Fibroblast of peridontal ligament (primary cell): ENCODE measurements at regions not wholly inside any gene's neighbourhood (a gene's known extent, or its start where the extent isn't known, plus 50 kb on each side); places are given as distances from the start of the nearest gene placed in this dataset.

Source experiments
- DNase-seq: peaks from one replicate; pipeline ENCODE4 v3.0.0-alpha.2; 2010; ENCODE audit errors: extremely low read depth

- no peak for DNase-seq
Observed at GRCh38 chr2:163459986-163460385, 275.8 kb downstream of the FIGN start.

- DNase-seq, result no peak
Observed at GRCh38 chr2:163456953-163457743, 278.7 kb downstream of the FIGN start.

- no peak for DNase-seq
Observed at GRCh38 chr2:163455815-163456214, 280.0 kb downstream of the FIGN start.

GRCh38 chr2:163453920-163454319, 281.9 kb downstream of the FIGN start:
- DNase-seq, result no peak

GRCh38 chr2:163441603-163442002, 294.2 kb downstream of the FIGN start:
- DNase-seq, result no peak

- DNase-seq, result no peak
Observed at GRCh38 chr2:163436963-163437362, 298.8 kb downstream of the FIGN start.

GRCh38 chr2:163428187-163428586, 307.6 kb downstream of the FIGN start:
- DNase-seq, result no peak

GRCh38 chr2:163420604-163421003, 315.2 kb downstream of the FIGN start:
- no peak for DNase-seq

GRCh38 chr2:163419000-163419830, 316.6 kb downstream of the FIGN start:
- DNase-seq, result peak; percentile 61

GRCh38 chr2:163417596-163418337, 318.0 kb downstream of the FIGN start:
- no peak for DNase-seq

- DNase-seq, result no peak
Observed at GRCh38 chr2:163414121-163414520, 321.7 kb downstream of the FIGN start.

- peak; percentile 86 for DNase-seq
Observed at GRCh38 chr2:163407296-163407695, 328.5 kb downstream of the FIGN start.

GRCh38 chr2:163405298-163405697, 330.5 kb downstream of the FIGN start:
- peak; percentile 6 for DNase-seq

- peak; percentile 48 for DNase-seq
Observed at GRCh38 chr2:163401481-163401880, 334.3 kb downstream of the FIGN start.

- no peak for DNase-seq
Observed at GRCh38 chr2:163397451-163397850, 338.4 kb downstream of the FIGN start.

GRCh38 chr2:163395602-163396001, 340.2 kb downstream of the FIGN start:
- DNase-seq, result no peak

- no peak for DNase-seq
Observed at GRCh38 chr2:163389838-163390237, 346.0 kb downstream of the FIGN start.

- DNase-seq, result no peak
Observed at GRCh38 chr2:163375472-163375871, 360.3 kb downstream of the FIGN start.

- no peak for DNase-seq
Observed at GRCh38 chr2:163375070-163375469, 360.7 kb downstream of the FIGN start.

- no peak for DNase-seq
Observed at GRCh38 chr2:163374282-163374681, 361.5 kb downstream of the FIGN start.

- no peak for DNase-seq
Observed at GRCh38 chr2:163373496-163373895, 362.3 kb downstream of the FIGN start.

- DNase-seq, result no peak
Observed at GRCh38 chr2:163370169-163370886, 365.5 kb downstream of the FIGN start.
